ENCODE measurements at regions not wholly inside any gene's neighbourhood (a gene's known extent, or its start where the extent isn't known, plus 50 kb on each side); places are given as distances from the start of the nearest gene placed in this dataset.

GRCh38 chr1:29643281-29643680 lies 407.0 kb downstream of the PTPRU start:
- TF ChIP-seq, protein P1, sequence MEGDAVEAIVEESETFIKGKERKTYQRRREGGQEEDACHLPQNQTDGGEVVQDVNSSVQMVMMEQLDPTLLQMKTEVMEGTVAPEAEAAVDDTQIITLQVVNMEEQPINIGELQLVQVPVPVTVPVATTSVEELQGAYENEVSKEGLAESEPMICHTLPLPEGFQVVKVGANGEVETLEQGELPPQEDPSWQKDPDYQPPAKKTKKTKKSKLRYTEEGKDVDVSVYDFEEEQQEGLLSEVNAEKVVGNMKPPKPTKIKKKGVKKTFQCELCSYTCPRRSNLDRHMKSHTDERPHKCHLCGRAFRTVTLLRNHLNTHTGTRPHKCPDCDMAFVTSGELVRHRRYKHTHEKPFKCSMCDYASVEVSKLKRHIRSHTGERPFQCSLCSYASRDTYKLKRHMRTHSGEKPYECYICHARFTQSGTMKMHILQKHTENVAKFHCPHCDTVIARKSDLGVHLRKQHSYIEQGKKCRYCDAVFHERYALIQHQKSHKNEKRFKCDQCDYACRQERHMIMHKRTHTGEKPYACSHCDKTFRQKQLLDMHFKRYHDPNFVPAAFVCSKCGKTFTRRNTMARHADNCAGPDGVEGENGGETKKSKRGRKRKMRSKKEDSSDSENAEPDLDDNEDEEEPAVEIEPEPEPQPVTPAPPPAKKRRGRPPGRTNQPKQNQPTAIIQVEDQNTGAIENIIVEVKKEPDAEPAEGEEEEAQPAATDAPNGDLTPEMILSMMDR (IDR thresholded peaks at IDR 0.05; ENCODE audit: insufficient read depth, missing control alignments) = no peak
- DNase-seq (ENCODE audit: insufficient read length, low spot score) (no peak), FAIRE-seq (no peak)

- FAIRE-seq = no peak
- no peak for DNase-seq (ENCODE audit: insufficient read length, low spot score)
- TF ChIP-seq, protein P1 (IDR thresholded peaks at IDR 0.05; ENCODE audit: insufficient read depth, missing control alignments) = no peak
These were observed 406.2 kb downstream of the PTPRU start for GRCh38 chr1:29642519-29642918.

GRCh38 chr1:29641921-29642320 lies 405.6 kb downstream of the PTPRU start:
- FAIRE-seq = no peak
- DNase-seq (ENCODE audit: insufficient read length, low spot score) = no peak
- TF ChIP-seq, protein P1 (IDR thresholded peaks at IDR 0.05; ENCODE audit: insufficient read depth, missing control alignments) = no peak

GRCh38 chr1:29640428-29640785 lies 404.1 kb downstream of the PTPRU start:
- DNase-seq (ENCODE audit: insufficient read length, low spot score) = no peak
- TF ChIP-seq, protein P1 (IDR thresholded peaks at IDR 0.05; ENCODE audit: insufficient read depth, missing control alignments) = no peak
- no peak for FAIRE-seq

- FAIRE-seq (no peak), DNase-seq (ENCODE audit: insufficient read length, low spot score) (no peak)
- TF ChIP-seq, protein P1 (IDR thresholded peaks at IDR 0.05; ENCODE audit: insufficient read depth, missing control alignments) = no peak
These were observed 403.6 kb downstream of the PTPRU start for GRCh38 chr1:29639741-29640427.

DNA sequence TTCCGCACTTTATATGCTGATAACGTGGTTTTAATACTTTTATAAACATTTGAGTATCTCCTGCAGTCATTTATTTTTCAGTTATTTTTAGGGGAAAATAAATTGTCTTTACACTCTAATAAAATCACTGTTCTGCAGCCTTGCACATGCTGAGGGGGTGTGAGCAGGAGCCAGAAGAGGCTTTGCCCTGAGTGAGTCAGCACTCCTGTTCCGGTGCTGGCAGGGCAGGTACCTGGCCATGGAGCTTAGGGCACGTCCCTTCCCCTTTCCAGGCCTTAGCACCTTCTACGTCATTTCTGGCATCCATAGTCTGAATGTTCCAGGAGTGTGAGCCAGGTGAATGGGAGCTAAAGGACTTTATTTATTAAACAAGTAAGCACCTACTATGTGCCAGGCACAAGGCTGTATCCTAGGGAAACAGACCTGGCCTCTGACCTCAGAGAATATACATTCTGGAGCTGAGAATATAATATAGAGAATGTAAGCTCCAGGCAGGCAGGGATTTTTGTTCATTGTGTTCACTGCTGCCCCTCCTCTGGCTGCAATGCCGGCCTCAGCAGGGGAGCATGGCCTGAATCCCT lies 402.9 kb downstream of the PTPRU start:
- FAIRE-seq (no peak), DNase-seq (ENCODE audit: insufficient read length, low spot score) (no peak)
- TF ChIP-seq, protein P1 (IDR thresholded peaks at IDR 0.05; ENCODE audit: insufficient read depth, missing control alignments) = no peak

GRCh38 chr1:29638281-29638680 lies 402.0 kb downstream of the PTPRU start:
- TF ChIP-seq, protein P1 (IDR thresholded peaks at IDR 0.05; ENCODE audit: insufficient read depth, missing control alignments) = no peak
- DNase-seq (ENCODE audit: insufficient read length, low spot score) (no peak), FAIRE-seq (no peak)

Data from D721Med (cell line).